ENCODE measurements at regions not wholly inside any gene's neighbourhood (a gene's known extent, or its start where the extent isn't known, plus 50 kb on each side); places are given as distances from the start of the nearest gene placed in this dataset.

DNA sequence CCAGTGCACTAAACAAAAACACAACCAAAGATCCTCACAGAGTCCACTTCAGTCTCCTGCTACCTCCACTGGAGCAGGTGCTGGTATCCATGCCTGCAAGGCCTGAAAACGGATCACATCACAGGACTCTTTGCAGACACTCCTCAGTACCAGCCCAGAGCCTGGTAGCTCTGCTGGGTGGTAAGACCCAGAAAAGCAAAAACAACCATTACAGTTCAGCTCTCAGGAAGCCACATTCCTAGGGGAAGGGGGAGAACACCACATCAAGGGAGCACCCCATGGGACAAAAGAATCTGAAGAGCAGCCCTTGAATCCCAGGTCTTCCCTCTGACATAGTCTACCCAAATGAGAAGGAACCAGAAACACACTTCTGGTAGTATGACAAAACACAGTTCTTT, 52.5 kb upstream of the PFN2 start:
- H3K4me3 ChIP-seq: no peak overlapping the region
- FAIRE-seq: no peak
- SMC1A ChIA-PET (ENCODE audit: uncharacterized antibody, unreplicated experiment): interaction anchor here (0.6 to 1.9 kb wide), 11 partner anchors 9 to 249 kb away, joined by 3 to 6 read pairs (median 3); no protein-coding TSS in a partner anchor
- CTCF ChIA-PET: interaction anchor here (0.5 to 1.5 kb wide), 4 partner anchors 12 to 994 kb away, joined by 3 to 5 read pairs (median 3); no protein-coding TSS in a partner anchor
- H3K4me2 ChIP-seq (ENCODE audit: control insufficient read depth, insufficient read depth): no peak overlapping the region
- no peak for ATAC-seq
- no peak overlapping the region for H3K9ac ChIP-seq (ENCODE audit: control insufficient read depth, insufficient read depth, low read length)
- no peak overlapping the region for H3K27ac ChIP-seq (ENCODE audit: control insufficient read depth, insufficient read depth)
- DNase-seq (ENCODE audit: low read depth, low spot score): no peak
- no peaks in the 10 kb centered on the region for H3K36me3 ChIP-seq (ENCODE audit: control insufficient read depth in 2 of 2, insufficient read depth in 2 of 2, low read length in 1 of 2)
- H3K9me3 ChIP-seq (replicated peaks; ENCODE audit: control insufficient read depth, insufficient read depth, low read length): peaks cover 4% of the 10 kb centered on the region; the same call in 2 of the 3 replicates
- RAD21 ChIA-PET (ENCODE audit: unreplicated experiment): interaction anchor here (1.0 to 1.4 kb wide), 5 partner anchors 9 to 161 kb away, joined by 4 read pairs; no protein-coding TSS in a partner anchor
- no peaks in the 10 kb centered on the region for H4K20me1 ChIP-seq (ENCODE audit: control insufficient read depth, insufficient read depth)
- no TSS peak for BruUV-seq (replicated peaks)
- intact Hi-C loops (cut with micrococcal nuclease; ENCODE audit: unreplicated experiment): no loop called here
- in situ Hi-C loops (cut with MboI): no loop called here
- POLR2A ChIA-PET: interaction anchor here (1.0 kb wide), 1 partner anchor 9 kb away, joined by 3 read pairs; no protein-coding TSS in a partner anchor
- no peaks in the 10 kb centered on the region for H3K27me3 ChIP-seq (replicated peaks in 1 of 2; ENCODE audit: control insufficient read depth in 2 of 2, insufficient read depth in 2 of 2, low read length in 1 of 2)
- H2AFZ ChIP-seq (ENCODE audit: control insufficient read depth, low read depth, low read length): 0 out of 2 replicates have a peak overlapping the region, but pooled peaks have one; percentile 37
- WGBS (ENCODE audit: insufficient coverage, insufficient replicate concordance, low lambda C conversion rate, missing lambda C conversion rate): 0% methylated on average over 1 of the region's 1 CpG
- TF ChIP-seq RBBP5 (conservative IDR thresholded peaks at IDR 0.05): no peak
- no peak for TF ChIP-seq NFIC (IDR thresholded peaks at IDR 0.05; ENCODE audit: low read depth, low read length)
- TF ChIP-seq SIX5 (IDR thresholded peaks at IDR 0.05; ENCODE audit: low read depth, low read length, severe bottlenecking): no peak
- TF ChIP-seq, protein P1, sequence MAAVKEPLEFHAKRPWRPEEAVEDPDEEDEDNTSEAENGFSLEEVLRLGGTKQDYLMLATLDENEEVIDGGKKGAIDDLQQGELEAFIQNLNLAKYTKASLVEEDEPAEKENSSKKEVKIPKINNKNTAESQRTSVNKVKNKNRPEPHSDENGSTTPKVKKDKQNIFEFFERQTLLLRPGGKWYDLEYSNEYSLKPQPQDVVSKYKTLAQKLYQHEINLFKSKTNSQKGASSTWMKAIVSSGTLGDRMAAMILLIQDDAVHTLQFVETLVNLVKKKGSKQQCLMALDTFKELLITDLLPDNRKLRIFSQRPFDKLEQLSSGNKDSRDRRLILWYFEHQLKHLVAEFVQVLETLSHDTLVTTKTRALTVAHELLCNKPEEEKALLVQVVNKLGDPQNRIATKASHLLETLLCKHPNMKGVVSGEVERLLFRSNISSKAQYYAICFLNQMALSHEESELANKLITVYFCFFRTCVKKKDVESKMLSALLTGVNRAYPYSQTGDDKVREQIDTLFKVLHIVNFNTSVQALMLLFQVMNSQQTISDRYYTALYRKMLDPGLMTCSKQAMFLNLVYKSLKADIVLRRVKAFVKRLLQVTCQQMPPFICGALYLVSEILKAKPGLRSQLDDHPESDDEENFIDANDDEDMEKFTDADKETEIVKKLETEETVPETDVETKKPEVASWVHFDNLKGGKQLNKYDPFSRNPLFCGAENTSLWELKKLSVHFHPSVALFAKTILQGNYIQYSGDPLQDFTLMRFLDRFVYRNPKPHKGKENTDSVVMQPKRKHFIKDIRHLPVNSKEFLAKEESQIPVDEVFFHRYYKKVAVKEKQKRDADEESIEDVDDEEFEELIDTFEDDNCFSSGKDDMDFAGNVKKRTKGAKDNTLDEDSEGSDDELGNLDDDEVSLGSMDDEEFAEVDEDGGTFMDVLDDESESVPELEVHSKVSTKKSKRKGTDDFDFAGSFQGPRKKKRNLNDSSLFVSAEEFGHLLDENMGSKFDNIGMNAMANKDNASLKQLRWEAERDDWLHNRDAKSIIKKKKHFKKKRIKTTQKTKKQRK (IDR thresholded peaks at IDR 0.05; ENCODE audit: low read depth, low read length): no peak
- no peak for TF ChIP-seq POU2F2 (IDR thresholded peaks at IDR 0.05; ENCODE audit: borderline replicate concordance, low read depth, low read length)
- TF ChIP-seq, protein P2, sequence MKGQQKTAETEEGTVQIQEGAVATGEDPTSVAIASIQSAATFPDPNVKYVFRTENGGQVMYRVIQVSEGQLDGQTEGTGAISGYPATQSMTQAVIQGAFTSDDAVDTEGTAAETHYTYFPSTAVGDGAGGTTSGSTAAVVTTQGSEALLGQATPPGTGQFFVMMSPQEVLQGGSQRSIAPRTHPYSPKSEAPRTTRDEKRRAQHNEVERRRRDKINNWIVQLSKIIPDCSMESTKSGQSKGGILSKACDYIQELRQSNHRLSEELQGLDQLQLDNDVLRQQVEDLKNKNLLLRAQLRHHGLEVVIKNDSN (IDR thresholded peaks at IDR 0.05; ENCODE audit: borderline replicate concordance, extremely low read length, insufficient read depth, low read depth, low read length): no peak
- TF ChIP-seq, protein P3, sequence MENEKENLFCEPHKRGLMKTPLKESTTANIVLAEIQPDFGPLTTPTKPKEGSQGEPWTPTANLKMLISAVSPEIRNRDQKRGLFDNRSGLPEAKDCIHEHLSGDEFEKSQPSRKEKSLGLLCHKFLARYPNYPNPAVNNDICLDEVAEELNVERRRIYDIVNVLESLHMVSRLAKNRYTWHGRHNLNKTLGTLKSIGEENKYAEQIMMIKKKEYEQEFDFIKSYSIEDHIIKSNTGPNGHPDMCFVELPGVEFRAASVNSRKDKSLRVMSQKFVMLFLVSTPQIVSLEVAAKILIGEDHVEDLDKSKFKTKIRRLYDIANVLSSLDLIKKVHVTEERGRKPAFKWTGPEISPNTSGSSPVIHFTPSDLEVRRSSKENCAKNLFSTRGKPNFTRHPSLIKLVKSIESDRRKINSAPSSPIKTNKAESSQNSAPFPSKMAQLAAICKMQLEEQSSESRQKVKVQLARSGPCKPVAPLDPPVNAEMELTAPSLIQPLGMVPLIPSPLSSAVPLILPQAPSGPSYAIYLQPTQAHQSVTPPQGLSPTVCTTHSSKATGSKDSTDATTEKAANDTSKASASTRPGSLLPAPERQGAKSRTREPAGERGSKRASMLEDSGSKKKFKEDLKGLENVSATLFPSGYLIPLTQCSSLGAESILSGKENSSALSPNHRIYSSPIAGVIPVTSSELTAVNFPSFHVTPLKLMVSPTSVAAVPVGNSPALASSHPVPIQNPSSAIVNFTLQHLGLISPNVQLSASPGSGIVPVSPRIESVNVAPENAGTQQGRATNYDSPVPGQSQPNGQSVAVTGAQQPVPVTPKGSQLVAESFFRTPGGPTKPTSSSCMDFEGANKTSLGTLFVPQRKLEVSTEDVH (IDR thresholded peaks at IDR 0.05; ENCODE audit: low read depth, partially characterized antibody): no peak
- TF ChIP-seq, protein P4, sequence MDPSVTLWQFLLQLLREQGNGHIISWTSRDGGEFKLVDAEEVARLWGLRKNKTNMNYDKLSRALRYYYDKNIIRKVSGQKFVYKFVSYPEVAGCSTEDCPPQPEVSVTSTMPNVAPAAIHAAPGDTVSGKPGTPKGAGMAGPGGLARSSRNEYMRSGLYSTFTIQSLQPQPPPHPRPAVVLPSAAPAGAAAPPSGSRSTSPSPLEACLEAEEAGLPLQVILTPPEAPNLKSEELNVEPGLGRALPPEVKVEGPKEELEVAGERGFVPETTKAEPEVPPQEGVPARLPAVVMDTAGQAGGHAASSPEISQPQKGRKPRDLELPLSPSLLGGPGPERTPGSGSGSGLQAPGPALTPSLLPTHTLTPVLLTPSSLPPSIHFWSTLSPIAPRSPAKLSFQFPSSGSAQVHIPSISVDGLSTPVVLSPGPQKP (IDR thresholded peaks at IDR 0.05; ENCODE audit: low read depth, low read length): no peak
- no peak for TF ChIP-seq SRF (IDR thresholded peaks at IDR 0.05; ENCODE audit: low read depth in 2 of 2, low read length in 2 of 2)
- no peak for TF ChIP-seq NFXL1 (IDR thresholded peaks at IDR 0.05; ENCODE audit: borderline replicate concordance)
- no peak for TF ChIP-seq SREBF1 (IDR thresholded peaks at IDR 0.05; ENCODE audit: low read length)
- no peak for TF ChIP-seq CBX3 (IDR thresholded peaks at IDR 0.05; ENCODE audit: borderline replicate concordance, low read depth)
- TF ChIP-seq, protein P5, sequence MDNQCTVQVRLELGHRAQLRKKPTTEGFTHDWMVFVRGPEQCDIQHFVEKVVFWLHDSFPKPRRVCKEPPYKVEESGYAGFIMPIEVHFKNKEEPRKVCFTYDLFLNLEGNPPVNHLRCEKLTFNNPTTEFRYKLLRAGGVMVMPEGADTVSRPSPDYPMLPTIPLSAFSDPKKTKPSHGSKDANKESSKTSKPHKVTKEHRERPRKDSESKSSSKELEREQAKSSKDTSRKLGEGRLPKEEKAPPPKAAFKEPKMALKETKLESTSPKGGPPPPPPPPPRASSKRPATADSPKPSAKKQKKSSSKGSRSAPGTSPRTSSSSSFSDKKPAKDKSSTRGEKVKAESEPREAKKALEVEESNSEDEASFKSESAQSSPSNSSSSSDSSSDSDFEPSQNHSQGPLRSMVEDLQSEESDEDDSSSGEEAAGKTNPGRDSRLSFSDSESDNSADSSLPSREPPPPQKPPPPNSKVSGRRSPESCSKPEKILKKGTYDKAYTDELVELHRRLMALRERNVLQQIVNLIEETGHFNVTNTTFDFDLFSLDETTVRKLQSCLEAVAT (IDR thresholded peaks at IDR 0.05): no peak
- peaks cover 4% of the 10 kb centered on the region; the same call in 1 of the 2 replicates for H3K4me1 ChIP-seq (ENCODE audit: control insufficient read depth, insufficient read depth, low read length)
- H3K79me2 ChIP-seq (ENCODE audit: control insufficient read depth, insufficient read depth, low read length): no peaks in the 10 kb centered on the region
